NCI-H1694 treated with DMSO at 0.1 percent for 48 hours (cell line): ENCODE measurements at regions not wholly inside any gene's neighbourhood (a gene's known extent, or its start where the extent isn't known, plus 50 kb on each side); places are given as distances from the start of the nearest gene placed in this dataset.

Experiments
- DNase-seq: peaks from one replicate; lab custom pipeline; 2025; lab: John Stamatoyannopoulos, UW

DNA sequence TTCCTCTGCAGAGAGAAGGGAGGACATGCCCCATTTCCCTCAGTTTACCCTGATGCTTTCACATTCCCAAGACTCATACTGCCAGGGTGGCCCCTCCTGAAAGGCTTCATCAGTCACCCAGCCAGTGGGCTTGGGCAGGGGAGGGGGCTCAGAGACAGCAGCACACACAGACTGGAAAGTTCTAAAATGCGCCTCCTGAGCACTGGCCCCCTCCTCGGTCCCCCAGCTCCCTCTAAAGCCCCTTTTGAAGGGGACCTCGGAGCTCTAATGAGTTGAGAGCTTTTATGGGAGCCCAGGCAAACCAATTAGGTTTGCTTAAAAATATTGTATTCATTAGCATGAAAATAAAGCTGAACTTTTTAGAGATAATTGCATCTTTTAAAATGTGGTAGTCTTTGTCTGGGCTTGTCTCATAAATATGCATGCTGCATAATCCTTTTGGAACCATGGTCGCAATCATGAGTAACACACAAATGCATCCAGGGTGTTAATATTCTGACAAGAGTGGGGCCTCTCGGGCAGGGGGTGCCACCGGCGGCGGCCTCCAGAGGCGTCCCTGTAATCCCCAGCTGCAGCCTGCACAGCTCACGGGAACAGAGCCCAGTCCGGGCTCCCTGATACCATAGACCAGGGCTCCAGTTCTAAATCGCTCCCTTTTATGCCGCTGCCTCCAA, 78.5 kb downstream of the RPLP1 start:
- DNase-seq = no peak

DNA sequence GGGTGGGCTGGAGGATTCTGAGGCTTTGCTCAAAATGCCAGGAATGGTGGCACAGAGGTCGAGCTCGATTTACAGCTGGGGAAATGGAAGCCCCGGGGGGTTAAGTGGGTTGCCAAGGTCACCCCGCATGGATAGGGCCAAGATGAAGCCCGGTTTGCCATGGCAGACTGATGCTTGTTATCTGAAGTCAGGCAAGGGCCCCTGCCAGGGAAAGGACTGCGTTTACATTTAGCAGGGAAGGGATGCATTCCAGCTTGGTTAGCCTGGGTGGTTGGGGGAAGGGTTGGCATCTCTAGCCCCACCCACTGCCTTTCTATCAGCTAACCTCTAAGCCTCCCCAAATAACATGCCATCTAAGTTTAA, 79.0 kb downstream of the RPLP1 start:
- DNase-seq = no peak

DNA sequence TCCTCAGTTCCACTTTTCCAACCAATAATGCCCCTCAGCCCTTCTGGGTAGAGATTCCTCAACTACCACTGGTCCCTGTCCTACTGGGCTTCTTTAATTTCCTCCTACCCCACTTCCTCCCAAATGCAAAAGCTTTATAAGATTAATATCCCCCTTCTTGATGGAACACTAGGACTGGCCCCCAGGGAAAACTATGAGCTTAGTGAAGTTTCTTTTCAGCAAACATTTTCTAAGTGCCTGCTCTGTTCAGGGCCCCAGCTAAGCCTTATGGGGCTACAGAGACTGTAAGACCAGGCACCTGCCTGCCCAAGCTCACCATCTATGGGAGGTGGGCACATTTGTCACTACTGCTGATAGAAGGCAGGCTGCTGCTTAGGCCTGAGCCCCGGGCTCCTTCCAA, 79.4 kb downstream of the RPLP1 start:
- no peak for DNase-seq

DNA sequence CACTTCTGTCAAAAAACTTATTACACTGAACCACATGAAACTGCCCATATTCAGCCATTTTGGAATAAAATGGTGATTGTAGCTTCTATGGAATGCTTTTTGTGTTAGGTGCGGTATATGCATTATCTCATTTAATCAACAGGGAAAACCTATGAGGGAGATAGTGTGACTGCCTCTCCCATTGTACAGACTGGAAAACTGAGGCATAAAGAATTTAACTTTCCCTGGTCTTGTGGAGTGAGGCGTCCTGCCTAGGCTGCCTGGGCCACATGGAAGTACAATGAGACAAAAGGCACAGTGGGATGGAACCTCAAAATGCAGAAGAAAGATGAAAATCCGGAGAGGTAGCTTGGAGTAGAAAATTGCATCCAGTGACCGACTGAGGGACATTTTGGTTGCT, 80.2 kb downstream of the RPLP1 start:
- no peak for DNase-seq

DNA sequence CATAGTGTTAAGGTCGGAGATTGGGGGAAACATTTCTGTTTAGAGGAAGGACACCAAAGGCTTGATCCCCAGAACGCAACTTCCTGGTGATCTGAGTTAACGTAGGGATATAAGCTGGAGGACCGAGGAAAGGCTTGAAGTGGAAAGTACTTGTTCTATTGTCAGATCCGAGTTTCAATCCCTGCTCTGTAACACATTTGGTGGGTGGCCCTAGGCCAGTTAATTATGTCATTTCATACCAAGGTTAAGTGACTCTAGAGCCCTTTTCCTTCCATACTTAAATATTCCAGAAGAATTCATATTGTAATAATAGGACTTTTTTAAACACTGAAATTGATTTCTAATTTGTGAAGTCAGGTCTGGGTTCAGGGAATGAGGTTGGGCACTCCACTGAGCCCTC, 80.9 kb downstream of the RPLP1 start:
- no peak for DNase-seq

DNA sequence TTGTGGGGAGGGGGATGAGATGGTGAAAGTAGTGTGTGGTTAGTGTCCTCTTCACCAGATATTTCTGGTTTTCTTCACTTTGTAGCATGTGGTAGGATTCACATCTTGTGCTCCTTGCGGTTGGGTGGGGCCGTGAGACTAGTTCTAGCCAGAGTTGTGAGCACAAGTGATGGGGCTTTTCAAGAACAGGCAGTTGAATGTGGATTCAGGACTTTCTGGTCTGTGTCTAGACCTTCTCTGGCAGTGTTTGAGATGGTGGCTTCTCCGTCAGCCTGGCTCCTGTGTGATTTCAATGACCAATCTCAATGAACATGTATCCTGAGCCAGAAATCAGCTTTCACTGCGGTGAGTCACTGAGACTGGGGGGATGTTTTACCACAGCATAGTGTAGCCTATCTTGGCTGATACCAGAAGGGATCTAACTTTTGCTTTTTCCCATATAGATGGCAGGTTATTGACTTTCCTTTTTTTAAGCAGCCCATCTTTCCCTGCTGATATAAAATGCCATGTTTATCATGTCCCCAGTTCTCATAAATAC, 82.6 kb downstream of the RPLP1 start:
- DNase-seq = no peak

DNA sequence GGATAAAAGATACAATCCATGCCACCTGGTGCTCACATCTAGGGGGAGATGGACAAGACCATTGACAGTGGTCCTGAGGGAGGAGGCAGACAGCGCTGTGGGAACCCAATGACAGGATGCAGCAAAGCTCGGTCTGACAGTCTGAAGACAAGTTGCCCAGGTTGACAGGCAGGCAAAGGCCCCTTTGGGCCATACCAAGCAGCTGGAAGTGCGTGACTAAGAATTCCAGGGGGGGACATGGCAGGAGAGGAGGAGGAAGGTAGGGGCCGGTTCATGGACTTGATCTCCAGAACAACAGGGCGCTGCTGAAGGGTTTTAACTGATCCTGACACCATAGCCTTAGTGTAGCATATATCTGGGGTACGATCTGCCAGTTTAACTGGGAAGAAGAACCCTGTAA, 83.4 kb downstream of the RPLP1 start:
- no peak for DNase-seq

DNA sequence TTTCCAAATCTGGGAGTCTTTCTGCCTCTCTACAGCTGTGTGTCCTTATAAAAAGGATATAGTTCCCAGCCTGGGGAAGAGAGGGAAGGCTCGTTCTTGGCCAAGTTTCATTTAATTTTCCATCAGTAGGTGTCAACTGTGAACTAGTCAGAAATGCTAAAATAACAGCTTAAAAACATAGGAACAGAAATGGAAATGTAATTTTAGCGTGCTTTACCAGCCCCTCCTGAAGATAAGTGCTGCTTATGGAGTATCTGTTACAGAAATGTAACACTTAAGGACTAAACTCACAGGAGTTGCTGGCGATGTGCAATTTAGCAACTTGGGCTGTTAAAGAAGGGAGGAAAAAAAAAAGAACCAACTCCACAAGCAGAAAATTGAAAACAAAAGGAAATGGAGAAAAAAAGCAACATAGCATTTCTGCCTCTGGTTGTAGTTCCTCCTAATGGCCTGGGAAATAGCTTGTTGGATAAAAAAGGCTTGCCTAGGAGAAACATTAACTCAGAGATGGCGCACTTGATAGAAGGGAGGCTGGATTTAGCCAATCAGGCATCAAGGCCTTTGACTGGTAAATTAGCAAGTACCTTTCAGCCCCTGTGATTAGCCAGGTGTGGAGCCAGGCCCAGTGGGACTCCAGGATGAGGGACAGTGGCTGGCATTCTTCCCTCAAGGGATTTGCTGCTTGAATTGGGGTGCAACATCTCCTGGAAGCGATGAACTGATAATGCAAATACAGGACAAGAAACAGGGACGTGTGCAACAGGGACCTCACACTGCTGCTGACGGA, 84.3 kb downstream of the RPLP1 start:
- no peak for DNase-seq

DNA sequence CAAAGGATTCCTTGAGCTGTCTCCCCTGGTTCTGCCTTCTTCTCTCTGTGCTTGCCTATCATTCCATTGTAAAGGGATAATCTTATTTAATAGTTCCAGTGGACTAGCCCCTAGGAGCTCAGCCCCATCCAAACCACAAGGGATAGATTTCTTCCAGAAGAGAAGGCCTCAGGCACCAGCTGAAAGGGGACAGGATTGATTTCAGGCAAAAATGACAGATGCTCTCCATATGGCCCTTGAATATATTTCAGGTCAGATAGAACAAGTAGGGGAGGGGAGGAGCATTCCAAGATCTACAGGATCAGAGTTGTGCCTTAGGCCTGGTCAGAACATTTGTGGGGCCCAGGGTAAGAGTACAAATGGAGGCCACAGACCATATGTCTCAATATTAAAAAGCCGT, 85.3 kb downstream of the RPLP1 start:
- DNase-seq = peak; percentile 57

DNA sequence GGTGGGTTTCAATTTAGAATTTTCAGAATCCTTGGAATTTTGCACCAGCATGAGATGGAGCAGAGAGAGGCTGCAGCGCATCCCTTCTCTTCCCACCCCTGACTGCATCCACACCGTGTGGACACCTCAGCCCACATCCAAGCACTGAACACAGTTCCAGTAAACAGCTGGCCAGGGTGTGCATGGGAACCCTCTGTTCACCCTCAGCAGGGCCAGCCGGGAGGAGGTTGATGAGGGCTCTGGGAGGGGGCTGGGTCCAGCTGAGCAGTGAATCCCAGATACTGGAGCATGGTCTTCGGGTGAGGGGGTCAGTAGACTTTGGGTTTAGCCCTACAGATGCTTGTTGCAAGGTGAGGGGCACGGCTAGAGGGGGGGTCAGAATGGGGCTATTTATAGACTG, 85.8 kb downstream of the RPLP1 start:
- DNase-seq = peak; percentile 24

DNA sequence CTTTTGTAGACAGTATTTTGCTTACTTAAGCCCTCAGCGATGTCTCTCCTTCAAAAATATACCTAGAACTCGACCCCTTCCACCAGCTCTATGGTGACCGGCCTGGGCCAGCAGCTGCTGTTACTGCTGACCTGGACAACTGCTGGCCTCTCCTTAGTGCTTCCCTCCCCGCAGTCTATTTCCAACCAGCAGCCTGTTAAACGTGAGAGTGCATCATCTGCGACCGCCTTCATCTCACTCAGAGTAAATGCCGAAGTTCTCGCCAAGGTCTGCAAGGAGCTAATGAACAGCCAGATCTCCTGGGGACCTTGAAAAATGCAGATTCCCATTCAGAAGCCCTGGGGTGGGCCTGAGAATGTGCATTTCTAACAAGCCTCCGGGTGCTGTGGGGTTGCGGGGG, 86.7 kb downstream of the RPLP1 start:
- DNase-seq = no peak

DNA sequence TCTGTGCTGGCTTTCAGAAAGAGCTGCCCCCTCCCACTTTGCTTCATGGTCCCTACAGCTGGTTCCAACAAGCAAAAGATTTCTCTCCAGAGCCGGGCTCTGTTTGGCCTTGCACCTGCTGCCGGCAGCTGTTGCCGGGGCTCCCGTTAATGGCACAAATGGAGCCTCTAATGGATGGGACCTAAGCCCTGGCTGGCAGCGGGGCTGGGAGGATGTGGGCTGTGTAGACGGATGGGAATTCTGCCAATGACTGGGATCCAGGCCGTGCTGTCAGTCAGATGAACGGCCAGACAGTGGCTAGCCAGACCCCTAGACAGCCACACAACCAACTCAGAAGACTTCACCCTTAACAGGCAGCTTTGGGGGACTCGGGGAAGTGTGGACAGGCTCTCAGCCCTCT, 88.0 kb downstream of the RPLP1 start:
- DNase-seq = peak; percentile 80

DNA sequence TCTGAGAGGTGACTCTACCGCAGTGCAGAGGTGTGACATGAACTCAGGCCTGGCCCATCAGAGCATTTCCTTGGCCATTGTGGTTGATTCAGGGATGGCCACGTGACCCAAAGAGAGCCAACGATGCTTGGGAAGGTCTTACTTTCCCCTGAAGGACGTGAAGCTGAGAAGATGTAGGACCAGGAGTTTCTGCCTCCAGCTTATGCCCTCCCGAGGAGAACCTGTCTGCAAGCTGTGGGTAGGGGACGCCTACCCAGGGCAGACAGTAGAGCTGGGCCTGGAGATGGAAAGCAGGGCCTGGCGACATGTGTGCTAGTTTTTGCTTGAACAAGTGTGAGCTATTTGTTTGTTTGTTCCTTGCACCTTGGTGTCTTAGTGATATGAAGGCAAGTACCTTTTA, 89.4 kb downstream of the RPLP1 start:
- no peak for DNase-seq

DNA sequence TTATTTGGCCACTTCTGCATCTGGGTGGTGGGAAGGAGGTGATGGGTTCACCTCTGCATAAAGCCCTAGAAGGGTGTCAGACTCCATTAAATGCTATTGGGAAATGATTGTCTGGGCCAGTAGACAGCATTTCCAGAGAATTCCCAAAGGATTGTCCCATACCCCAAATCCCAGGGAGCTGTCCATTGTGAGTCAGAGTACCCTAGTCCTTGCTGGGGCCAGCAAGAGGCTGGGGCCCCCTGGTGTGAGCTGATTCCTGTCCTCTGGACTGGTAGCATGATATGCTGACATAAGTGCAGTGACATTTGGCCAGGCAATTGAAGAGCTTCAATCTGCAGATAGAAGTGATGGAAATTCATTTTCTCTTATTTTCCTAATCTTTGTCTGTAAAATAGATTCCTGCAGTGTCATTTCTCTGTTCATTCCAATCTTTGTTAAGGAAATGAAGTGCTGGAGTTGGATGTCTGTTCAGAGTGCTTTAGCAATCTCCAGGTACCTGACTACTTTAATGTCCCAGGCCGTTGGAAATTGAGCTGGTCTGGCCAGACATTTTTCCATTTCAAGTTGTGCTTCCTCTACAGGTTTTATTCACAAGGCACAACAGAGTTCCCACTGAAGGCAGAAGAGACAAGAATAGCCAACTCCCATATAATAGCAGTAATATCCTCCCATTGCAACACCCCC, 91.2 kb downstream of the RPLP1 start:
- no peak for DNase-seq

DNA sequence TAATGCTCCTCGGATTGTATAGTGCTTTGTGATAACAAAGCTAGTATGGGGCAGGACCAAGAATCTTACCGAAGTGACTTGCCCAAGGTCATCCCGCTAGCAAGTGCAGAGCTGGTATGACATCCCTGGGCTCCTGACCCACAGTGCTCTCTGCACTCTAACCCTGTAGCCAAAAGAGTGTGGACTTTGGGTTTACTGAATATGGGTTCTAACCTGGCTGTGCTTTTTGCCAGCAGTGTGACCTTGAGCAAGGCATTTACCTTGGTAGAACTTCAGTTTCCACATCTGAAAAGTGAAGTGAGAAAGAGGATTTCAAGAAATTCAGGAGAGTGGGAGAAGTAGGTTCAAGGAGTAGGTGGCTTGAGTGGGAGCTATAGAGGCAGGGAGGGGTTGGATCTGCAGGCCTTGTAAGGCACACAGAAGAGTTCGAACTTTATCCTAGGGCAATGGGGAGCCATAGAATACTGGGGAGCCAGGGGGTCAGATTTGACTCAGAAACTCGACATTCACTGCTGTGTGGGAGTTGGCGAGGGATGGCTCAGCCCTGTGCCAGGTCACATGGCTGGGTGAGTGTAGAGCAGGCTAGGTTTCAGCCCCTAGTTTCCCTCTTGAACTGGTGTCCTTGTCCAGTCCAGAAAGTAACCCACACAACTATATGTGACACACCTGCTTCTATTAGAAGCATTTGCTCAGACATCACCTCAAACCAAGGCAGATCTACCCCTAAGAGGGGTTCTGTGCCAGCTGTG, 91.9 kb downstream of the RPLP1 start:
- DNase-seq = no peak

DNA sequence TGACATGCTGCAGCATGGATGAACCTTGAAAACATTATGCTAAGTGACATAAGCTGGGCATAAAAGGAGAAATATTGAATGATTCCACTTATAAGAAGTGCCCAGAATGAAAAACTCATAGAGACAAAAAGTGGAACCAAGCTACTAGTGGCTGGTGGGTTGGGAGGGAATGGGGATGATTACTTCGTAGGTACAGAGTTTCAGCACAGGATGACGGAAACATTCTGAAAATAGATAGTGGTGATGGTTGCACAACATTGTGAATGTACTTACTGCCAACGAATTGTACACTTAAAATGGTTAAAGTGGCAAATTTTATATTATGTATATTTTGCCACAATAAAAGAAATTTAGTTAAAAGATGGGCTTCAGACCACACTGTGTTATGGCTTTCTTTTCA, 93.6 kb downstream of the RPLP1 start:
- DNase-seq = no peak

DNA sequence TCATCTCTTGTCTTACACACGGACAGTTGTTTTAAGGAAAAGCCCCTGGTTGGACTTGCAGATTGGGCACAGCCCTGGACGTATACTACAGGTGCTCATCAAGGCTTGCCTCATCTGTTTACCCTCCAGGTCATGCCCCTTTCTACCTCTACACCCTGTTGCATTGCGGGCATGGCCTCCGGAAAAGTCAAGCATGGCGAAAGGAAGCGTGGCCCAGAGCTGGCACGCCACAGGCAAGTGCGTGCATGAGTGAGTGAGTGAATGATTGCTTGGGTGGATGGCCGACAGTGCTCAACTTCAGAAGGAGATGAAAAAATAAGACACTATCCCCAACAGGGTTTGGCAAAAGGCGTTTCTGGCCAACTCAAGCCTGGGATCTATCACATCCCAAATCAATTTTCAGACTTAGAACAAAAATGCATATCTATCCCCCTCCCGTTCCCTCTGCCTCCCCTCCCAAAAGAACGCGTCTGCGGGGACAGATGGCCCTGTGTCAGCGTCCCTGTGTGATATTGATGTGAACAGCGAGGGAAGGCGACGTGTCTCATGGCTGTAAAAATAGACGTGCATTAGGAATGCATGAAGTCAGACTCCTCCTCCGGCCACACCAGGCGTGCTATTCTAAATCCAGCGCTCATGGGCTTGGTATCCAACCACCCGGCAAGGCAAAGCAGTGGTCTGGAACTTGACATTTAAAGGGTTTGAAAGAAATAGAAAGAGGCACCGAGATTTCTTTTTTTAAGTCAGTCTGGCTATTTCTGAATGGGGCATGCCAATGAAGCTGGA, 96.0 kb downstream of the RPLP1 start:
- DNase-seq = peak; percentile 54

DNA sequence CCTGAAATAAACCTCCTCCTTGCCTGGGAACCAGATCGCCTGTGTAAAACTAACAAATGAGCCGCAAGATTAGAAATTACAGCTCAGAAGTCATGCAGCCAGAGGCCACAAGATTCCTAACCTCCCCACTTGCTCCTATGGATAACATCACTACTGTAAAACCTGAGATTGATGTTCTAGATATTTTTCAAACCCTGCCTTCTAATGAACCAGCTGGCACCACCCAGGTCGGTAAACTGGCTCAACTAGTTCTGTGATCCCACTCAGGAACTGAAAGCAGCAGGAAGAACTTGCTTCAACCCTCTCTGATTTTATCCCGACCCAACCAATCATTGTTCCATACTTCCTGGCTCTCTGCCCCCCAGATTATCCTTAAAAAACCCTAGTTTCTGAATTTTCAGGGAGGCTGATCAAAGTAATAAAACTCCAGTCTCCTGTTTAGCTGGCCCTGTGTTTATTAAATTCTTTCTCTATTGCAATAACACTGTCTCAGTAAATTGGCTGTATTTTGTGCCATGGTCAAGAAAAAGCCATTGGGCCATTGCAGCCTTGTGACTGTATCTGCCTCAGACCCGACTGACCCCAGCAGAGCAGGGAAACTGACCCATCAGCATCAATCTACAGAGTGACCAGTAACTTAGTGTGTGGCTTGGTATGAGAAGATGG, 98.9 kb downstream of the RPLP1 start:
- no peak for DNase-seq

DNA sequence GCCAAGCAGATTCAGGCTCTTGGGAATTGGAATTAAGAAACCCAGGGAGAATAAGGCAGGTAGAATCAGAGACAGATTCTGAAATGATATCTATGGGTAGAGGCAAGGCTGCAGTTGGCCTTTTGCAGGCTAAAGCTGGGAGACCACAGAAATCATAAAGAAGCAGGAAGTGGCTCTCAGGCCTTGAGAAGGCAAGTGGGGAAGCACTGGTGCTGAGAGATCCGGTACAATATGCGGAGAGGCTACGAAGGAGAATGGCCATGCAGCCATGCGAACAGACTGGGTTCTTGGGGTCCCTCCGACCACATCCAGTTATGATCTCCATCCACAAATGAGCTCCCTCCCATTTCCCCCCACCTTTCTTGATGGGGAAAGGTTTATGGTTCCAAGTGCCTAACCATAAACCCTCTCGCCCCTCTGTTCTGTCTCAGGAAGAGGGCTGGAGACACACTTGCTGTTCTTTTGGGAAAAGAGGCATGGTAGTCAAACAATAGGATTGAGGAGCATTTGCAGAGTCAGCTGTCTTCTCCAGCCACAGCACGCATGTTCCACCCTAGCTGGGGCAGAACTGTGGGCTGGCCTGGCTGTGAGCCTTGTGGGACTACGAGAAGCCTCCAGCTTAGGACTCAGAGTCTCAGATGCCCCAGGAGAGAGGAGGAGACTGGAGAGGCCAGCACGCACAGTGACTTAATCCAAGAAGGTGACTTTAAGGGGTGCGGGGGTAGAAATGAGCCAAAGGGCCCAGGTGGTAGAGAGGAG, 99.6 kb downstream of the RPLP1 start:
- DNase-seq = no peak

DNA sequence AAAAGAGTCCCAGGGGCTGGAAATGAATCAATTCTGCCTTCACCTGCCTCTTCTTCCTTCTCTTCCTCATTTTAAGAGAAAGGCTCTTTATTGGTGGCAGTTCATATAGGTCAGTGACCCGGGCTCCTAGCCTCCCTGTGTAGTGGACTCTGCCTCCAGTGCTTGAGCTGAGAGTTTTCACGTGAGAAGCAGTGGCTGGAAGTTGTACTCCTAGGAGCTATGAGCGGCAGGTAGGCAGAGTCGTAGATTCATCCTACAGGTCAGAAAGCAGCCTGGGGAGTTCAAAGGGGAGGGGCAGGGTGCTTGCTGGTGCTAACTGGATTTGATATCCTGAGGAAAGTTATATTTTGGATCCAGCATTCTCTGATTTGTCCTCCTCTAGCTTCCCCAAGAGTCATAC, 101.1 kb downstream of the RPLP1 start:
- DNase-seq = no peak
